ENCODE measurements at regions not wholly inside any gene's neighbourhood (a gene's known extent, or its start where the extent isn't known, plus 50 kb on each side); places are given as distances from the start of the nearest gene placed in this dataset.

GRCh38 chr19:30207357-30207756, 164.8 kb upstream of the ZNF536 start:
- CTCF ChIA-PET = interaction anchor here (0.5 kb wide), 1 partner anchor 16 kb away, joined by 5 read pairs; no protein-coding TSS in a partner anchor
- no peak for TF ChIP-seq CTCF (IDR thresholded peaks at IDR 0.05; ENCODE audit: low read depth, low read length)
- Histone ChIP-seq H3K27me3 (ENCODE audit: control insufficient read depth, insufficient read depth, low read length) (no peaks in the 10 kb centered on the region), H3K4me3 (ENCODE audit: low read depth, low read length) (no peak overlapping the region), H3K9me3 (ENCODE audit: control insufficient read depth, insufficient read depth, low read length) (peaks cover 53% of the 10 kb centered on the region), H3K27ac (ENCODE audit: low read depth, low read length) (no peak overlapping the region)
- POLR2A ChIA-PET = no interaction called here
- no peak for DNase-seq (ENCODE audit: low read depth, low spot score)

GRCh38 chr19:30208436-30209060, 163.6 kb upstream of the ZNF536 start:
- no peak for DNase-seq (ENCODE audit: low read depth, low spot score)

GRCh38 chr19:30209617-30210600, 162.3 kb upstream of the ZNF536 start:
- Histone ChIP-seq H3K27ac (ENCODE audit: low read depth, low read length) (no peak overlapping the region), H3K27me3 (ENCODE audit: control insufficient read depth, insufficient read depth, low read length) (no peaks in the 10 kb centered on the region), H3K9me3 (ENCODE audit: control insufficient read depth, insufficient read depth, low read length) (peaks cover 41% of the 10 kb centered on the region), H3K4me3 (ENCODE audit: low read depth, low read length) (no peak overlapping the region)
- no peak for TF ChIP-seq CTCF (IDR thresholded peaks at IDR 0.05; ENCODE audit: low read depth, low read length)
- no peak for DNase-seq (ENCODE audit: low read depth, low spot score)
- POLR2A ChIA-PET = no interaction called here
- CTCF ChIA-PET = no interaction called here

More at GRCh38 chr19:30208436-30209060, 163.6 kb upstream of the ZNF536 start:
- peaks cover 50% of the 10 kb centered on the region for H3K9me3 ChIP-seq (ENCODE audit: control insufficient read depth, insufficient read depth, low read length)
- TF ChIP-seq CTCF (IDR thresholded peaks at IDR 0.05; ENCODE audit: low read depth, low read length) = no peak
- no peak overlapping the region for H3K4me3 ChIP-seq (ENCODE audit: low read depth, low read length)
- ChIA-PET POLR2A (no interaction called here), CTCF (no interaction called here)
- no peaks in the 10 kb centered on the region for H3K27me3 ChIP-seq (ENCODE audit: control insufficient read depth, insufficient read depth, low read length)
- no peak overlapping the region for H3K27ac ChIP-seq (ENCODE audit: low read depth, low read length)

- DNase-seq (ENCODE audit: low read depth, low spot score) = no peak
Measured at GRCh38 chr19:30212574-30212973, 159.6 kb upstream of the ZNF536 start.

More at GRCh38 chr19:30212574-30212973, 159.6 kb upstream of the ZNF536 start:
- ChIA-PET CTCF (no interaction called here), POLR2A (no interaction called here)
- H3K27me3 ChIP-seq (ENCODE audit: control insufficient read depth, insufficient read depth, low read length) = no peaks in the 10 kb centered on the region
- H3K27ac ChIP-seq (ENCODE audit: low read depth, low read length) = no peak overlapping the region
- no peak for TF ChIP-seq CTCF (IDR thresholded peaks at IDR 0.05; ENCODE audit: low read depth, low read length)
- H3K4me3 ChIP-seq (ENCODE audit: low read depth, low read length) = no peak overlapping the region
- peaks cover 31% of the 10 kb centered on the region for H3K9me3 ChIP-seq (ENCODE audit: control insufficient read depth, insufficient read depth, low read length)

Data from AG04450 (cell line).